HEK293 (cell line): ENCODE measurements at regions not wholly inside any gene's neighbourhood (a gene's known extent, or its start where the extent isn't known, plus 50 kb on each side); places are given as distances from the start of the nearest gene placed in this dataset.

ENCODE experiments used
- CTCF ChIA-PET: fragments of 350-600 bp; formaldehyde crosslinking; extraction: SDS; loops from one replicate; lab custom pipeline; 2021; ENCODE audit warnings: antibody characterized with exemption; lab: Yijun Ruan, JAX
- POLR2A ChIA-PET: fragments of 300-600 bp; formaldehyde crosslinking; extraction: SDS; loops from one replicate; lab custom pipeline; 2020; ENCODE audit warnings: antibody characterized with exemption, inconsistent platforms; lab: Yijun Ruan, JAX
- H3K27ac ChIP-seq: fragments of 200-500 bp; sonication (Bioruptor generic); 2 replicates; pipeline ENCODE4 v1.5.1; 2014; ENCODE audit warnings: low read depth, low read length, control low read depth, inconsistent platforms; ENCODE audit errors: extremely low read depth
- H3K36me3 ChIP-seq, 2 experiments: fragments of 200-500 bp in 1 of 2; sonication (Bioruptor generic) in 1 of 2; 1 replicate in 1 of 2; 2 replicates in 1 of 2; pipeline ENCODE4 v1.5.1; 2014 to 2017; ENCODE audit warnings: inconsistent platforms in 2 of 2, low read length in 2 of 2; ENCODE audit not compliant: control insufficient read depth in 2 of 2, insufficient read depth in 1 of 2
- H3K4me1 ChIP-seq: fragments of 200-500 bp; sonication (Bioruptor generic); 2 replicates; pipeline ENCODE4 v1.5.1; 2014; ENCODE audit warnings: mild to moderate bottlenecking, low read length, inconsistent platforms; ENCODE audit not compliant: control insufficient read depth, insufficient read depth
- H3K4me3 ChIP-seq: 2 replicates; pipeline ENCODE4 v1.5.1; 2011; ENCODE audit warnings: low read depth, mild to moderate bottlenecking, control low read depth, low read length, moderate library complexity
- H3K9me3 ChIP-seq: fragments of 200-500 bp; sonication (Bioruptor generic); 2 replicates; pipeline ENCODE4 v1.5.1; 2014; ENCODE audit warnings: low read depth, low read length, inconsistent platforms; ENCODE audit not compliant: control insufficient read depth, insufficient read depth
- HOXA7 ChIP-seq: sonication (generic); formaldehyde crosslinking; IDR thresholded peaks from 2 replicates; pipeline ENCODE4 v1.8.1; 2022; ENCODE audit warnings: missing genetic modification reagents, borderline replicate concordance
- IKZF3 ChIP-seq: fragments of 450-650 bp; IDR thresholded peaks from 2 replicates; pipeline ENCODE4 v1.5.0; 2018; ENCODE audit warnings: missing biosample characterization, mild to moderate bottlenecking, missing genetic modification characterization, moderate library complexity
- PRDM10 ChIP-seq: fragments of 450-650 bp; formaldehyde crosslinking; IDR thresholded peaks from 2 replicates; pipeline ENCODE4 v1.5.1; 2016; ENCODE audit warnings: missing biosample characterization, missing genetic modification characterization
- ZBTB26 ChIP-seq: fragments of 450-650 bp; formaldehyde crosslinking; optimal IDR thresholded peaks from 2 replicates; pipeline ENCODE3; 2016; ENCODE audit warnings: missing biosample characterization, mild to moderate bottlenecking, missing genetic modification characterization
- ZEB2 ChIP-seq: fragments of 450-650 bp; formaldehyde crosslinking; IDR thresholded peaks from 2 replicates; pipeline ENCODE4 v1.5.1; 2016; ENCODE audit warnings: missing biosample characterization, missing genetic modification characterization
- ZNF138 ChIP-seq: fragments of 450-650 bp; formaldehyde crosslinking; IDR thresholded peaks from 2 replicates; pipeline ENCODE4 v1.5.1; 2016; ENCODE audit warnings: missing biosample characterization, missing genetic modification characterization, borderline replicate concordance
- ZNF146 ChIP-seq: fragments of 450-650 bp; formaldehyde crosslinking; IDR thresholded peaks from 2 replicates; pipeline ENCODE4 v1.5.1; 2016; ENCODE audit warnings: missing biosample characterization, missing genetic modification characterization
- ZNF16 ChIP-seq: fragments of 450-650 bp; formaldehyde crosslinking; IDR thresholded peaks from 2 replicates; pipeline ENCODE4 v1.5.1; 2016; ENCODE audit warnings: low read depth, missing biosample characterization, missing genetic modification characterization
- ZNF248 ChIP-seq: fragments of 450-650 bp; formaldehyde crosslinking; IDR thresholded peaks from 2 replicates; pipeline ENCODE4 v1.5.1; 2017; ENCODE audit warnings: missing biosample characterization, missing genetic modification characterization
- ZNF426 ChIP-seq: fragments of 450-650 bp; formaldehyde crosslinking; IDR thresholded peaks from 2 replicates; pipeline ENCODE4 v1.5.1; 2017; ENCODE audit warnings: missing biosample characterization, missing genetic modification characterization, mild to moderate bottlenecking, inconsistent platforms, moderate library complexity
- ZNF449 ChIP-seq: fragments of 450-650 bp; formaldehyde crosslinking; IDR thresholded peaks from 2 replicates; pipeline ENCODE4 v1.5.1; 2017; ENCODE audit warnings: missing biosample characterization, mild to moderate bottlenecking, missing genetic modification characterization, moderate library complexity
- ZNF473 ChIP-seq: fragments of 450-650 bp; formaldehyde crosslinking; IDR thresholded peaks from 2 replicates; pipeline ENCODE4 v1.5.1; 2017; ENCODE audit warnings: missing biosample characterization, missing genetic modification characterization
- ZNF510 ChIP-seq: fragments of 450-650 bp; formaldehyde crosslinking; IDR thresholded peaks from 2 replicates; pipeline ENCODE4 v1.5.1; 2018; ENCODE audit warnings: mild to moderate bottlenecking, missing genetic modification characterization, missing biosample characterization; ENCODE audit not compliant: insufficient replicate concordance
- ZNF561 ChIP-seq: fragments of 450-650 bp; IDR thresholded peaks from 2 replicates; pipeline ENCODE4 v1.5.1; 2018; ENCODE audit warnings: missing biosample characterization, missing genetic modification characterization, borderline replicate concordance
- ZNF571 ChIP-seq: fragments of 450-650 bp; formaldehyde crosslinking; IDR thresholded peaks from 2 replicates; pipeline ENCODE4 v1.5.0; 2017; ENCODE audit warnings: missing biosample characterization, missing genetic modification characterization
- ZNF623 ChIP-seq: fragments of 450-650 bp; formaldehyde crosslinking; IDR thresholded peaks from 2 replicates; pipeline ENCODE4 v1.5.1; 2016; ENCODE audit warnings: missing biosample characterization, missing genetic modification characterization
- ZNF639 ChIP-seq: fragments of 450-650 bp; formaldehyde crosslinking; IDR thresholded peaks from 2 replicates; pipeline ENCODE4 v1.5.1; 2016; ENCODE audit warnings: missing biosample characterization, missing genetic modification characterization
- ZNF658 ChIP-seq: fragments of 450-650 bp; formaldehyde crosslinking; IDR thresholded peaks from 2 replicates; pipeline ENCODE4; 2016; ENCODE audit warnings: missing biosample characterization, missing genetic modification characterization
- ZNF707 ChIP-seq: fragments of 450-650 bp; formaldehyde crosslinking; IDR thresholded peaks from 2 replicates; pipeline ENCODE4 v1.5.1; 2016; ENCODE audit warnings: missing biosample characterization, missing genetic modification characterization
- ZNF768 ChIP-seq: fragments of 450-650 bp; formaldehyde crosslinking; IDR thresholded peaks from 2 replicates; pipeline ENCODE4 v1.5.1; 2018; ENCODE audit warnings: missing biosample characterization, mild to moderate bottlenecking, missing genetic modification characterization
- ZNF785 ChIP-seq: fragments of 450-650 bp; formaldehyde crosslinking; IDR thresholded peaks from 2 replicates; pipeline ENCODE4 v1.5.1; 2016; ENCODE audit warnings: missing biosample characterization, missing genetic modification characterization
- TF ChIP-seq, protein P1 (sequence below): fragments of 450-650 bp; formaldehyde crosslinking; IDR thresholded peaks from 2 replicates; pipeline ENCODE4 v1.5.1; 2016; ENCODE audit warnings: missing biosample characterization, missing genetic modification characterization
- TF ChIP-seq, protein P2 (sequence below): fragments of 450-650 bp; formaldehyde crosslinking; IDR thresholded peaks from 2 replicates; pipeline ENCODE4 v1.5.1; 2016; ENCODE audit warnings: missing biosample characterization, missing genetic modification characterization, low read depth

- no peak for TF ChIP-seq ZNF658
- no peak for TF ChIP-seq IKZF3 (tag by site-specific recombination)
- no peak for TF ChIP-seq ZNF248
- no peak for TF ChIP-seq ZBTB26 (tag by site-specific recombination)
- TF ChIP-seq, protein P1, sequence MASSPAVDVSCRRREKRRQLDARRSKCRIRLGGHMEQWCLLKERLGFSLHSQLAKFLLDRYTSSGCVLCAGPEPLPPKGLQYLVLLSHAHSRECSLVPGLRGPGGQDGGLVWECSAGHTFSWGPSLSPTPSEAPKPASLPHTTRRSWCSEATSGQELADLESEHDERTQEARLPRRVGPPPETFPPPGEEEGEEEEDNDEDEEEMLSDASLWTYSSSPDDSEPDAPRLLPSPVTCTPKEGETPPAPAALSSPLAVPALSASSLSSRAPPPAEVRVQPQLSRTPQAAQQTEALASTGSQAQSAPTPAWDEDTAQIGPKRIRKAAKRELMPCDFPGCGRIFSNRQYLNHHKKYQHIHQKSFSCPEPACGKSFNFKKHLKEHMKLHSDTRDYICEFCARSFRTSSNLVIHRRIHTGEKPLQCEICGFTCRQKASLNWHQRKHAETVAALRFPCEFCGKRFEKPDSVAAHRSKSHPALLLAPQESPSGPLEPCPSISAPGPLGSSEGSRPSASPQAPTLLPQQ (tag by site-specific recombination) = no peak
- TF ChIP-seq ZNF785 = no peak
Measured at GRCh38 chr7:125391921-125392320, 462.3 kb upstream of the POT1 start (continued).

DNA sequence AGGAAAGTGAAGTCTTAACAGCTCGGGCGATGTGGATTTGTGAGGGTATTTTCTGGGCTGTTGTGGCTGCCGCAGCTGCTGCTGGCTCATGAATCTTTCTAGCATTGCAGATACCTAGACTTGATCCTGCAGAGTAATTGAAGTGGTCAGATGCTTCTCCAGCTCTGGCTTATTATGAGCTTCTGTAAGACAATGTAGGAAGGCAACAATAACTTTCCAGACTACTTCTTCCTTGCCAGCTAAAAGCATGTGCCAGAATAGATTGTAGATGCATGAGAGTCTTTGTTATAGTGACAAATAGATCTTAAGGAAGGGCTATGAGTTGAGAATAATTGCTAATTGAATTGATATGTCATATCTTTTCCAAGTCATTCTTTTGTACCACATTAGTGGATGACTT lies 461.4 kb upstream of the POT1 start:
- no peaks in the 10 kb centered on the region for H3K4me1 ChIP-seq
- no peaks in the 10 kb centered on the region for H3K9me3 ChIP-seq
- CTCF ChIA-PET = no interaction called here
- POLR2A ChIA-PET = no interaction called here
- no peaks in the 10 kb centered on the region for H3K36me3 ChIP-seq
- no peak overlapping the region for H3K27ac ChIP-seq
- no peak overlapping the region for H3K4me3 ChIP-seq
- TF ChIP-seq PRDM10 = no peak
- TF ChIP-seq ZNF707 = no peak
- TF ChIP-seq ZNF16 (tag by site-specific recombination) = no peak
- TF ChIP-seq ZNF510 (tag by site-specific recombination) = no peak
- TF ChIP-seq ZNF426 (tag by site-specific recombination) = no peak
- TF ChIP-seq ZNF571 (tag by site-specific recombination) = no peak
- TF ChIP-seq, protein P2, sequence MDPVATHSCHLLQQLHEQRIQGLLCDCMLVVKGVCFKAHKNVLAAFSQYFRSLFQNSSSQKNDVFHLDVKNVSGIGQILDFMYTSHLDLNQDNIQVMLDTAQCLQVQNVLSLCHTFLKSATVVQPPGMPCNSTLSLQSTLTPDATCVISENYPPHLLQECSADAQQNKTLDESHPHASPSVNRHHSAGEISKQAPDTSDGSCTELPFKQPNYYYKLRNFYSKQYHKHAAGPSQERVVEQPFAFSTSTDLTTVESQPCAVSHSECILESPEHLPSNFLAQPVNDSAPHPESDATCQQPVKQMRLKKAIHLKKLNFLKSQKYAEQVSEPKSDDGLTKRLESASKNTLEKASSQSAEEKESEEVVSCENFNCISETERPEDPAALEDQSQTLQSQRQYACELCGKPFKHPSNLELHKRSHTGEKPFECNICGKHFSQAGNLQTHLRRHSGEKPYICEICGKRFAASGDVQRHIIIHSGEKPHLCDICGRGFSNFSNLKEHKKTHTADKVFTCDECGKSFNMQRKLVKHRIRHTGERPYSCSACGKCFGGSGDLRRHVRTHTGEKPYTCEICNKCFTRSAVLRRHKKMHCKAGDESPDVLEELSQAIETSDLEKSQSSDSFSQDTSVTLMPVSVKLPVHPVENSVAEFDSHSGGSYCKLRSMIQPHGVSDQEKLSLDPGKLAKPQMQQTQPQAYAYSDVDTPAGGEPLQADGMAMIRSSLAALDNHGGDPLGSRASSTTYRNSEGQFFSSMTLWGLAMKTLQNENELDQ (tag by site-specific recombination) = no peak
- TF ChIP-seq ZNF138 = no peak
- TF ChIP-seq, all 188 proteins: peak for 0

- POLR2A ChIA-PET = no interaction called here
- Histone ChIP-seq H3K36me3 (no peaks in the 10 kb centered on the region), H3K27ac (no peak overlapping the region), H3K9me3 (no peaks in the 10 kb centered on the region), H3K4me3 (no peak overlapping the region), H3K4me1 (no peaks in the 10 kb centered on the region)
- CTCF ChIA-PET = no interaction called here
- no peak for TF ChIP-seq ZNF768 (tag by site-specific recombination)
- TF ChIP-seq ZNF146 (tag by site-specific recombination) = no peak
- no peak for TF ChIP-seq ZNF449 (tag by site-specific recombination)
- TF ChIP-seq ZNF623 = no peak
- TF ChIP-seq ZNF639 (tag by site-specific recombination) = no peak
- TF ChIP-seq ZNF561 (tag by site-specific recombination) = no peak
- no peak for TF ChIP-seq ZNF473
- no peak for TF ChIP-seq HOXA7 (CRISPR knock-in tag)
- TF ChIP-seq ZEB2 (tag by site-specific recombination) = no peak
Measured at GRCh38 chr7:125386211-125386610, 456.6 kb upstream of the POT1 start.
